ENCODE measurements at regions not wholly inside any gene's neighbourhood (a gene's known extent, or its start where the extent isn't known, plus 50 kb on each side); places are given as distances from the start of the nearest gene placed in this dataset.

- H3K27me3 ChIP-seq (replicated peaks in 1 of 4; ENCODE audit: control insufficient read depth in 3 of 4, extremely low read depth in 1 of 4, insufficient read depth in 3 of 4, low read length in 3 of 4) = peaks cover 0 to 2% (median 0%) of the 10 kb centered on the region in 4 experiments; a peak in 2 of 7 replicates
- H2AK5ac ChIP-seq (ENCODE audit: low read depth, low read length) = no peak overlapping the region
- no peak overlapping the region for H2BK5ac ChIP-seq (ENCODE audit: low read depth, low read length)
- no peak overlapping the region for H3K9ac ChIP-seq (replicated peaks in 1 of 4; ENCODE audit: extremely low read depth in 1 of 4, low read depth in 3 of 4, low read length in 3 of 4)
- FAIRE-seq = no peak
- CTCF ChIA-PET (ENCODE audit: partially characterized antibody) = interaction anchor here (0.6 kb wide), 1 partner anchor 81 kb away, joined by 3 read pairs; no protein-coding TSS in a partner anchor
- no peaks in the 10 kb centered on the region for H4K20me1 ChIP-seq (replicated peaks in 1 of 2; ENCODE audit: control insufficient read depth in 1 of 2, insufficient read depth in 2 of 2, low read length in 2 of 2)
- H3K36me3 ChIP-seq (ENCODE audit: control insufficient read depth in 2 of 4, insufficient read depth in 4 of 4, low read length in 3 of 4) = no peaks in the 10 kb centered on the region
- H3K23ac ChIP-seq (ENCODE audit: insufficient read length) = no peak overlapping the region
- DNase-seq (ENCODE audit: low read depth in 1 of 2, low spot score in 2 of 2) = no peak
- no peak overlapping the region for H3K4me2 ChIP-seq (ENCODE audit: insufficient read depth in 1 of 2, low read depth in 2 of 2, low read length in 2 of 2)
- no peak overlapping the region for H3K56ac ChIP-seq (replicated peaks; ENCODE audit: insufficient read length, low read depth, low read length)
- no peak overlapping the region for H2BK20ac ChIP-seq (ENCODE audit: low read length)
- H3K79me1 ChIP-seq (ENCODE audit: low read depth, low read length) = no peaks in the 10 kb centered on the region
- H3K18ac ChIP-seq (ENCODE audit: extremely low read depth, low read length) = no peak overlapping the region
- no peak overlapping the region for H3K4me3 ChIP-seq (ENCODE audit: extremely low read depth in 1 of 4, insufficient read depth in 2 of 4, low read depth in 3 of 4, low read length in 4 of 4)
- WGBS, 2 experiments (ENCODE audit: extremely low coverage in 1 of 2, insufficient coverage in 1 of 2, insufficient read length in 1 of 2, insufficient replicate concordance in 2 of 2, low coverage in 1 of 2, low lambda C conversion rate in 2 of 2, missing lambda C conversion rate in 1 of 2) = 93% methylated on average over 1 of the region's 1 CpG; no CpG with 5 or more reads in 1 of the 2 experiments
- H2AFZ ChIP-seq (ENCODE audit: low read length) = no peak overlapping the region
- H3K23me2 ChIP-seq (ENCODE audit: low read depth, low read length) = no peaks in the 10 kb centered on the region
- no peak overlapping the region for H3K14ac ChIP-seq (ENCODE audit: insufficient read length)
- no peak overlapping the region for H4K8ac ChIP-seq (ENCODE audit: extremely low read depth, insufficient read depth, low read length)
- no peak for TF ChIP-seq EP300 (IDR thresholded peaks at IDR 0.05; ENCODE audit: borderline replicate concordance in 1 of 2, low read depth in 2 of 2, low read length in 2 of 2)
- no peak for TF ChIP-seq HDAC6 (IDR thresholded peaks at IDR 0.05; ENCODE audit: low read depth, low read length)
- no peak for TF ChIP-seq SP1 (IDR thresholded peaks at IDR 0.05; ENCODE audit: low read depth, low read length)
- TF ChIP-seq RAD21 (IDR thresholded peaks at IDR 0.05 in 1 of 2, conservative IDR thresholded peaks at IDR 0.05 in 1 of 2; ENCODE audit: low read depth in 2 of 2, low read length in 2 of 2) = no peak
- no peak for TF ChIP-seq YY1 (IDR thresholded peaks at IDR 0.05; ENCODE audit: low read depth, low read length)
- TF ChIP-seq TAF1 (IDR thresholded peaks at IDR 0.05; ENCODE audit: low read depth, low read length) = no peak
- no peak for TF ChIP-seq NRF1 (IDR thresholded peaks at IDR 0.05; ENCODE audit: low read depth, low read length)
- no peak for TF ChIP-seq POU5F1 (IDR thresholded peaks at IDR 0.05; ENCODE audit: low read depth, low read length)
- no peak for TF ChIP-seq PHF8 (conservative IDR thresholded peaks at IDR 0.05; ENCODE audit: low read depth, low read length)
- TF ChIP-seq SIRT6 (IDR thresholded peaks at IDR 0.05; ENCODE audit: low read length) = no peak
- TF ChIP-seq SP4 (IDR thresholded peaks at IDR 0.05; ENCODE audit: low read length) = no peak
- H4K91ac ChIP-seq (replicated peaks; ENCODE audit: insufficient read length, low read length) = no peak overlapping the region
- no peak overlapping the region for H2BK15ac ChIP-seq (ENCODE audit: low read length)
- H3K4me1 ChIP-seq (replicated peaks in 1 of 4; ENCODE audit: control insufficient read depth in 3 of 4, insufficient read depth in 4 of 4, low read length in 3 of 4) = peaks cover 0 to 3% (median 0%) of the 10 kb centered on the region in 4 experiments; a peak in 2 of 7 replicates
- H3K9me3 ChIP-seq (ENCODE audit: insufficient read depth in 2 of 2, low read depth in 1 of 2, low read length in 1 of 2) = no peaks in the 10 kb centered on the region
- no peak overlapping the region for H3K4ac ChIP-seq (replicated peaks; ENCODE audit: insufficient read length, low read depth, low read length)
- H3K27ac ChIP-seq (ENCODE audit: low read depth, low read length) = no peak overlapping the region
- H2BK12ac ChIP-seq (ENCODE audit: low read depth, low read length) = no peak overlapping the region
- POLR2A ChIA-PET (ENCODE audit: partially characterized antibody) = no interaction called here
- H2BK120ac ChIP-seq (replicated peaks; ENCODE audit: low read depth, low read length) = no peak overlapping the region
- H3K79me2 ChIP-seq (ENCODE audit: control insufficient read depth in 1 of 2, insufficient read depth in 2 of 2, low read length in 2 of 2) = no peaks in the 10 kb centered on the region
- no peak overlapping the region for H4K5ac ChIP-seq (ENCODE audit: insufficient read length, low read depth, low read length)
Observed at GRCh38 chr12:115444346-115444745, 760.4 kb upstream of the TBX3 start.

All from H1 (cell line).